ENCODE measurements at regions not wholly inside any gene's neighbourhood (a gene's known extent, or its start where the extent isn't known, plus 50 kb on each side); places are given as distances from the start of the nearest gene placed in this dataset.

GRCh38 chr13:74687442-74688182 lies 553.4 kb upstream of the KLF12 start:
- Histone ChIP-seq H3K4me3 (ENCODE audit: low read depth in 2 of 2, low read length in 2 of 2) (no peak overlapping the region), H3K9me3 (ENCODE audit: control insufficient read depth, insufficient read depth, low read depth, low read length) (no peaks in the 10 kb centered on the region), H3K4me1 (ENCODE audit: control insufficient read depth, insufficient read depth, low read length) (no peaks in the 10 kb centered on the region), H3K36me3 (ENCODE audit: control insufficient read depth, insufficient read depth, low read length) (no peaks in the 10 kb centered on the region), H3K27me3 (ENCODE audit: control insufficient read depth, insufficient read depth, low read length) (no peaks in the 10 kb centered on the region), H3K27ac (ENCODE audit: low read length) (no peak overlapping the region)
- intact Hi-C loops (cut with micrococcal nuclease; ENCODE audit: unreplicated experiment), result no loop called here
- ATAC-seq (no peak), DNase-seq (ENCODE audit: low read depth, low spot score) (no peak)
- ChIA-PET POLR2A (no interaction called here), CTCF (no interaction called here)
- in situ Hi-C loops (cut with HindIII; ENCODE audit: low pct_unique_long_range_greater_than_20kb, low sequenced_read_pairs), result no loop called here
- TF ChIP-seq SIN3A (IDR thresholded peaks at IDR 0.05; ENCODE audit: borderline replicate concordance, insufficient read depth, low read depth, low read length) (no peak), POLR2AphosphoS5 (IDR thresholded peaks at IDR 0.05; ENCODE audit: low read depth, low read length) (no peak), TCF7L2 (IDR thresholded peaks at IDR 0.05; ENCODE audit: low read depth, low read length) (no peak)
- TF ChIP-seq, protein P1, sequence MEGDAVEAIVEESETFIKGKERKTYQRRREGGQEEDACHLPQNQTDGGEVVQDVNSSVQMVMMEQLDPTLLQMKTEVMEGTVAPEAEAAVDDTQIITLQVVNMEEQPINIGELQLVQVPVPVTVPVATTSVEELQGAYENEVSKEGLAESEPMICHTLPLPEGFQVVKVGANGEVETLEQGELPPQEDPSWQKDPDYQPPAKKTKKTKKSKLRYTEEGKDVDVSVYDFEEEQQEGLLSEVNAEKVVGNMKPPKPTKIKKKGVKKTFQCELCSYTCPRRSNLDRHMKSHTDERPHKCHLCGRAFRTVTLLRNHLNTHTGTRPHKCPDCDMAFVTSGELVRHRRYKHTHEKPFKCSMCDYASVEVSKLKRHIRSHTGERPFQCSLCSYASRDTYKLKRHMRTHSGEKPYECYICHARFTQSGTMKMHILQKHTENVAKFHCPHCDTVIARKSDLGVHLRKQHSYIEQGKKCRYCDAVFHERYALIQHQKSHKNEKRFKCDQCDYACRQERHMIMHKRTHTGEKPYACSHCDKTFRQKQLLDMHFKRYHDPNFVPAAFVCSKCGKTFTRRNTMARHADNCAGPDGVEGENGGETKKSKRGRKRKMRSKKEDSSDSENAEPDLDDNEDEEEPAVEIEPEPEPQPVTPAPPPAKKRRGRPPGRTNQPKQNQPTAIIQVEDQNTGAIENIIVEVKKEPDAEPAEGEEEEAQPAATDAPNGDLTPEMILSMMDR (IDR thresholded peaks at IDR 0.05), result no peak
- TF ChIP-seq, protein P2, sequence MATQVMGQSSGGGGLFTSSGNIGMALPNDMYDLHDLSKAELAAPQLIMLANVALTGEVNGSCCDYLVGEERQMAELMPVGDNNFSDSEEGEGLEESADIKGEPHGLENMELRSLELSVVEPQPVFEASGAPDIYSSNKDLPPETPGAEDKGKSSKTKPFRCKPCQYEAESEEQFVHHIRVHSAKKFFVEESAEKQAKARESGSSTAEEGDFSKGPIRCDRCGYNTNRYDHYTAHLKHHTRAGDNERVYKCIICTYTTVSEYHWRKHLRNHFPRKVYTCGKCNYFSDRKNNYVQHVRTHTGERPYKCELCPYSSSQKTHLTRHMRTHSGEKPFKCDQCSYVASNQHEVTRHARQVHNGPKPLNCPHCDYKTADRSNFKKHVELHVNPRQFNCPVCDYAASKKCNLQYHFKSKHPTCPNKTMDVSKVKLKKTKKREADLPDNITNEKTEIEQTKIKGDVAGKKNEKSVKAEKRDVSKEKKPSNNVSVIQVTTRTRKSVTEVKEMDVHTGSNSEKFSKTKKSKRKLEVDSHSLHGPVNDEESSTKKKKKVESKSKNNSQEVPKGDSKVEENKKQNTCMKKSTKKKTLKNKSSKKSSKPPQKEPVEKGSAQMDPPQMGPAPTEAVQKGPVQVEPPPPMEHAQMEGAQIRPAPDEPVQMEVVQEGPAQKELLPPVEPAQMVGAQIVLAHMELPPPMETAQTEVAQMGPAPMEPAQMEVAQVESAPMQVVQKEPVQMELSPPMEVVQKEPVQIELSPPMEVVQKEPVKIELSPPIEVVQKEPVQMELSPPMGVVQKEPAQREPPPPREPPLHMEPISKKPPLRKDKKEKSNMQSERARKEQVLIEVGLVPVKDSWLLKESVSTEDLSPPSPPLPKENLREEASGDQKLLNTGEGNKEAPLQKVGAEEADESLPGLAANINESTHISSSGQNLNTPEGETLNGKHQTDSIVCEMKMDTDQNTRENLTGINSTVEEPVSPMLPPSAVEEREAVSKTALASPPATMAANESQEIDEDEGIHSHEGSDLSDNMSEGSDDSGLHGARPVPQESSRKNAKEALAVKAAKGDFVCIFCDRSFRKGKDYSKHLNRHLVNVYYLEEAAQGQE (IDR thresholded peaks at IDR 0.05; ENCODE audit: insufficient read depth in 1 of 2, low read depth in 2 of 2, low read length in 1 of 2), result no peak
- no TSS peak for BruUV-seq (replicated peaks)

- Histone ChIP-seq H3K4me1 (ENCODE audit: control insufficient read depth, insufficient read depth, low read length) (no peaks in the 10 kb centered on the region), H3K27me3 (ENCODE audit: control insufficient read depth, insufficient read depth, low read length) (no peaks in the 10 kb centered on the region), H3K36me3 (ENCODE audit: control insufficient read depth, insufficient read depth, low read length) (no peaks in the 10 kb centered on the region), H3K9me3 (ENCODE audit: control insufficient read depth, insufficient read depth, low read depth, low read length) (no peaks in the 10 kb centered on the region), H3K4me3 (ENCODE audit: low read depth in 2 of 2, low read length in 2 of 2) (no peak overlapping the region), H3K27ac (ENCODE audit: low read length) (no peak overlapping the region)
- ChIA-PET POLR2A (no interaction called here), CTCF (no interaction called here)
- no peak for DNase-seq (ENCODE audit: low read depth, low spot score)
- in situ Hi-C loops (cut with HindIII; ENCODE audit: low pct_unique_long_range_greater_than_20kb, low sequenced_read_pairs) (no loop called here), intact Hi-C loops (cut with micrococcal nuclease; ENCODE audit: unreplicated experiment) (no loop called here)
- no TSS peak for BruUV-seq (replicated peaks)
- TF ChIP-seq, protein P2 (IDR thresholded peaks at IDR 0.05; ENCODE audit: insufficient read depth in 1 of 2, low read depth in 2 of 2, low read length in 1 of 2), result no peak
- no peak for TF ChIP-seq SIN3A (IDR thresholded peaks at IDR 0.05; ENCODE audit: borderline replicate concordance, insufficient read depth, low read depth, low read length)
- no peak for TF ChIP-seq POLR2AphosphoS5 (IDR thresholded peaks at IDR 0.05; ENCODE audit: low read depth, low read length)
- TF ChIP-seq, protein P1 (IDR thresholded peaks at IDR 0.05), result no peak
- ATAC-seq, result no peak
These were observed 549.2 kb upstream of the KLF12 start for GRCh38 chr13:74683411-74683810.

All from Panc1 (cell line).